Body of pancreas (tissue), 4 donors: ENCODE measurements at regions not wholly inside any gene's neighbourhood (a gene's known extent, or its start where the extent isn't known, plus 50 kb on each side); places are given as distances from the start of the nearest gene placed in this dataset.

Experiments
- POLR2A ChIP-seq, 3 donors: fragments of 450-650 bp; IDR thresholded peaks; one replicate each; pipeline ENCODE4 v1.6.1; 2016; ENCODE audit warnings: antibody characterized with exemption in 3 of 3, mild to moderate bottlenecking in 2 of 3
- TF ChIP-seq, protein P1 (sequence below), 7 experiments: fragments of 450-650 bp in 4 of 7; fragments of 200-600 bp in 3 of 7; sonication (generic) in 3 of 7; IDR thresholded peaks; one replicate each; pipeline ENCODE4 v1.5.1; 2016 to 2019; ENCODE audit warnings: antibody characterized with exemption in 7 of 7

GRCh38 chr2:151027151-151027550 lies 234.5 kb downstream of the RBM43 start:
- TF ChIP-seq, protein P1, sequence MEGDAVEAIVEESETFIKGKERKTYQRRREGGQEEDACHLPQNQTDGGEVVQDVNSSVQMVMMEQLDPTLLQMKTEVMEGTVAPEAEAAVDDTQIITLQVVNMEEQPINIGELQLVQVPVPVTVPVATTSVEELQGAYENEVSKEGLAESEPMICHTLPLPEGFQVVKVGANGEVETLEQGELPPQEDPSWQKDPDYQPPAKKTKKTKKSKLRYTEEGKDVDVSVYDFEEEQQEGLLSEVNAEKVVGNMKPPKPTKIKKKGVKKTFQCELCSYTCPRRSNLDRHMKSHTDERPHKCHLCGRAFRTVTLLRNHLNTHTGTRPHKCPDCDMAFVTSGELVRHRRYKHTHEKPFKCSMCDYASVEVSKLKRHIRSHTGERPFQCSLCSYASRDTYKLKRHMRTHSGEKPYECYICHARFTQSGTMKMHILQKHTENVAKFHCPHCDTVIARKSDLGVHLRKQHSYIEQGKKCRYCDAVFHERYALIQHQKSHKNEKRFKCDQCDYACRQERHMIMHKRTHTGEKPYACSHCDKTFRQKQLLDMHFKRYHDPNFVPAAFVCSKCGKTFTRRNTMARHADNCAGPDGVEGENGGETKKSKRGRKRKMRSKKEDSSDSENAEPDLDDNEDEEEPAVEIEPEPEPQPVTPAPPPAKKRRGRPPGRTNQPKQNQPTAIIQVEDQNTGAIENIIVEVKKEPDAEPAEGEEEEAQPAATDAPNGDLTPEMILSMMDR (IDR thresholded peaks at IDR 0.05), result no peak
- no peak for TF ChIP-seq POLR2A (IDR thresholded peaks at IDR 0.05)
